DMS 273 (cell line): ENCODE measurements at regions not wholly inside any gene's neighbourhood (a gene's known extent, or its start where the extent isn't known, plus 50 kb on each side); places are given as distances from the start of the nearest gene placed in this dataset.
"Not testable (repeated sequence)": the region's sequence is repeated elsewhere in the genome, so short reads cannot be mapped to it uniquely, and the experiment has no call there.

Experiments
- DNase-seq: peaks from one replicate; lab custom pipeline; 2025; ENCODE audit not compliant: unreplicated experiment; lab: John Stamatoyannopoulos, UW

DNA sequence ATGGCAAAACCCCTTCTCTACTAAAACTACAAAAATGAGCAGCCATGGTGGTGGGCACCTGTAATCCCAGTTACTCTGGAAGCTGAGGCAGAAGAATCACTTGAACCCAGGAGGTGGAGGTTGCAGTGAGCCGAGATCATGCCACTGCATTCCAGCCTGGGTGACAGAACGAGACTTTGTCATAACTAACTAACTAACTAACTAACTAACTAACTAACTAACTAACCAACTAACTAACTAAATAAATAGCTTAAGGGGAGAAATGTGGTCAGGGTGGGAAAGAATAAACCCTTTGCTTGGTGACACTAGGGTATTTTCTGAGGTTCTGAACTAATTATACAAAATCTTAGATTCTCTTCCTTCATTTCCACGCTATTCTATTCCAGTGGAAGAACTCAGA is 184.4 kb upstream of the MEF2C start:
- no peak for DNase-seq

DNA sequence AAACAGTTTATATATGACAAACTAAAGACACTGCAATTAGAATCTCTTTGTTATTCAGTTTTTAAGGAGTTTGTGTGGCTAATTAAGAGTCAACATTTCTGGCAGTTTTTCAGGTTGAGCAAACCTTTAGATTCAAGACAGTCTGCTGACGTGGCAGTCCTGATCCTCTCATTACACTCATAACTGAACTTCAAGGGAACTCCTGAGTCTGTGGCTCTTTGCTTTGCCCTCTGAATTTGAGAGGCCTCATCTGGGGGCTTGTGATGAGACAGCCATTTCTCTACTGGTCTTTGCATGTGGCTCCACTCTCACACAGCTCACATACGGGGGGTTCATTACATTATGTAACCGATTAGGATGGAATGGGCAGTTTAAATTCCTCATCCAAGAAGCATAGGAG is 182.9 kb upstream of the MEF2C start:
- DNase-seq = no peak

- DNase-seq = no peak
Measured at GRCh38 chr5:89064736-89065135, 181.8 kb upstream of the MEF2C start.

- no peak for DNase-seq
Measured at GRCh38 chr5:89064054-89064453, 181.1 kb upstream of the MEF2C start.

DNA sequence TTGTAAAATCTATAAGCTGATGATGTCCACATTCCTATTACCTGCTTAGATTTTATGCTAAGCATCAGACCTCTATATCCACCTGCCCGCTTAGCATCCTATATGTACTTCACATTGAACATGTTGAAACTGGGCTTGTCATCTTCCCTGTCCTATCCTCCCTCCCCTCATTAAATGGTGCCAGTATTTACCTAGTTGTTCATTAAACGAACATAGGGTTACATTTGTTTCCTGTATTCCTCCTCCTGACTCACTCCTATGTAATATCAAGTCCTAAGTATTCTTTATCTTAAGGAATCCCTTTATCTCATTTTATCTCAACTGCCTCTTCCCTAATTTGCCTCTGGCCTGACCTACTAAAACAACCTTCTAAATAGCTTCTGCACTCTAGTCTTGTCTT is 177.8 kb upstream of the MEF2C start:
- DNase-seq = no peak

- DNase-seq = no peak
Measured at GRCh38 chr5:89059274-89059673, 176.3 kb upstream of the MEF2C start.

DNA sequence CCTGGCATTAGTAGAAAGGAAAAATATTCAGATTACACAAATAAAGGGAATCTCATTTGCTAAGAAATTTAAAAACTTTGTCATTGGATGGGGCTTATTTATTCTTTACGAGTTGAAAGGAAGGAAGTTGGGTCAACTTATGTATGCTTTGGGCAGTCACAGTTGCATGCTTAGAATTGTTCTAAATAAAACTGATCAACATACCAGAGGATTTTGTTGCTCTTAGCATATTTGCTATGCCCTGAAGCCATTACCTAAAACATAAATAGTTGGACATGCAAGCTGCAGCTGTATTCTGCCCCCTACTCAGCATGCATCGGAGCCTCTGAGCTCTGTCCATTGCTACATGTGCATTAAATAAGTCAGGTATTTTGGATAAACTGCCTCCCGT is 172.7 kb upstream of the MEF2C start:
- no peak for DNase-seq

GRCh38 chr5:89055015-89055694 is 172.2 kb upstream of the MEF2C start:
- DNase-seq = no peak

GRCh38 chr5:89053547-89053946 is 170.6 kb upstream of the MEF2C start:
- DNase-seq = no peak

- DNase-seq = not testable (repeated sequence)
Measured at GRCh38 chr5:89050062-89050461, 167.1 kb upstream of the MEF2C start.

GRCh38 chr5:89047571-89047970 is 164.6 kb upstream of the MEF2C start:
- no peak for DNase-seq

GRCh38 chr5:89045216-89045615 is 162.2 kb upstream of the MEF2C start:
- DNase-seq = no peak

- DNase-seq = no peak
Measured at GRCh38 chr5:89044674-89045200, 161.8 kb upstream of the MEF2C start.

DNA sequence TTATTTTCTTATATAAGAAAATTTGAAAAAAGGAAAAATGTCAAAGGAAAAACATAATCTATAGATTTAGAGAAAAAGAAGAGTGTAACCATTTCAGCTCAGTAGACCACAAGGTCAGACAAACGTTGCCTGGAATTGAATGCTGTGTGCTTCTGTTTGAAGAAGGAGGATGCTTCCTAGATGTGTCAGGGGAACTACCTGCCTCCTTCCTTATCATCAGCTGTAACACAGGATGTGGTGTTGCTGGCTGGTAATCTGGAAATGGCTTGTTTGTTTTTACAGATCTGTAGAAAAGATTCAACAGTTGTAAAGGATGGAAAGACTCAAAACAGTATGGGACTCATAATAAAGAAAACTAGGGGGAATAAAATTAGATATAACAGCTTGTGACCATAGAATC is 160.7 kb upstream of the MEF2C start:
- no peak for DNase-seq

DNA sequence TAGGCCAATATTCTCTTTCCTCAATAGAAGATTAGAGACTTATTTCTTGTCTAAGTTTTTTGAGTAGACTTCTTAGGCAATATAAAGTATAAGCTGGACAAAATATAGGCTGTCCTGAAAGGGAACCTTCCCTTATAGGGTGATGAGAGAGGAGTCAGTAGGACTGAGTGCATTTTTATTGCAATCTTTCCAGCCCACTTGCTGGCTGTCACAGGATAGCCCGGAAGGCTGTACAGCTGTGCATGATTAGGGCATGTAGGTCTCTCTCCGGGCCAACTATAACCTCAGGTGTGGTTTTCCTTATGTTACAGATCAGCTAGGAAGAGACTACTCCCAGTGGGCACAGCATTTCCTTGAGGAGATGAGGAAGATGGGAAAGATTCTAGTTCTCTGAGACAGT is 159.8 kb upstream of the MEF2C start:
- DNase-seq = peak; percentile 40

DNA sequence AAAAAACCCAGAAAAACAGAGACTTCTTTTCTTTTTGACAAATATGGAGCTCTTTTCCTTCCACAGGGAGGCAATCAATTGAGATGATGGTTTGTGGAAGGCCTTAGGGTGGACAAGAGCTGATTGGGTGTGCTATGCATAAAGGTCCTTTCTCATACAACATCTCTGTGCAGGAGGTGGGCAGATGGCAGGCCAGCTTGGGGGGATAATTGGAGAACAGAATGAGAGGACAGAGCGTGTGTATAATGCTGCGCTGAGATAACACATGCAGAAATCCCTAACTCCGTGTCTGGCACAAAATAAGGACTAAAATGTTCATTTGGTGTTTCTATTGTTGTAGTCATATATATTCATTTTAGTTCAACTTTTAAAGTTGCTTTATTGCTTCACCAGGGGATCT is 159.0 kb upstream of the MEF2C start:
- peak; percentile 78 for DNase-seq

GRCh38 chr5:89041249-89041779 is 158.3 kb upstream of the MEF2C start:
- DNase-seq = no peak

- no peak for DNase-seq
Measured at GRCh38 chr5:89036704-89037489, 153.9 kb upstream of the MEF2C start.

- DNase-seq = no peak
Measured at GRCh38 chr5:89036166-89036565, 153.2 kb upstream of the MEF2C start.

GRCh38 chr5:89034588-89034987 is 151.6 kb upstream of the MEF2C start:
- no peak for DNase-seq

DNA sequence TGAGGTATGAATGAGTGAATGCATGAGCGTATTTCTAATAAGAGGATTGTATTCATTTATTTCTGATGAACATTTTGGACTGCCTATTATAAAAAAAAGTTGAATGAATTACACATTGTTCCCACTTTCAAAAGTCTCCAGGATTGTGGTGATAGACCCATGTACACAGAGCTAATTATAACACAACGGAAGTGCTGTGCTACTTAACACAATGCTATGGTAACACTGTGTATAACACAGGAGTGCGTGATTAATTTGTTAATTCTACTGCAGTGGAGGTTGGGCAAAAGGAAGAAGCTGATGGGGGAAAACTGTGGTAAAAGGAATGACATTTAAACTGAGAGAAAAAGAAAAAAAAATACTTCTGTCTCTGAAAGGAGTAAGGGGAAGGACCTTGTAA is 147.8 kb upstream of the MEF2C start:
- no peak for DNase-seq

DNA sequence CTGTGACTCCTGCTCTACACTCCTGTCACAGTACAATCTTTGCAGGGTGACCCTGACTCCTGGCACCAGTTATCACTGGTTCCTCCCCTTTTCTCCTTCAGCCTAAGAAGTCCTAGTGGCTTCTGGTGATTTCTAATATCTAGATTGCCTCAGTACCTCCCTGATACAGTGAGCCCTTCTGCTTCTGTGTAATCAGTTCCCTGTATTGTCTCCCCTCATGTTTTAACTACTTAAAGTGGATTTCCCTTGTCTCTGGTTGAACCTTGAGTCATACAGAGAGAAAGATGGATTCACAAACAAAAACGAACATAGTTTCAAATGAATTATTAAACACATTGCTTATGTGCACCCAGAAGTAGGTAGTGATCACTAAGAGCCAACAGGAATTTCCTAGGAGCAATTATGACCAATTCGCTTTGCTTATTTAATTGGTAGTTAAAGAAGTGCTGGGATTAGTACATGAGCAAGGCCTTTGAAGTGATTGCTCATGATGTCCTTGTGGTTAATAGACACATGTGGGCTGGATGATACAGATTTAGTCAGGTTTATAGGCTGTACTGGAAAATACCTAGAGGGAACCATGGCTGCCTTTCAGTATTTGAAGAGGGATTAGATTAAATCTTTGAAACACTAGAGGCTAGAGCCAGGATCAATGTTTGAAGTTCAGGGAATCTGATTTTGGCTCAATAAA is 145.8 kb upstream of the MEF2C start:
- no peak for DNase-seq
